K562 (cell line): ENCODE measurements at regions not wholly inside any gene's neighbourhood (a gene's known extent, or its start where the extent isn't known, plus 50 kb on each side); places are given as distances from the start of the nearest gene placed in this dataset.

Experiments used
- ATAC-seq: fragments of 200-7000 bp; cut with Tn5 transposase; 3 replicates; pipeline ENCODE4 v1.9.1; 2020; ENCODE audit warnings: moderate library complexity
- BruUV-seq: library from RNA; stranded (reverse); fragments of 400-500 nt; replicated peaks from 2 replicates; lab custom pipeline; 2021; lab: Mats Ljungman, UMichigan
- CTCF ChIA-PET: fragments of 300-600 bp; formaldehyde crosslinking; extraction: SDS; loops from one replicate; lab custom pipeline; 2021; ENCODE audit warnings: low intra/inter-chr PET ratio; lab: Yijun Ruan, JAX
- POLR2A ChIA-PET: fragments of 300-600, 350-650 bp; sonication (Branson Sonifier 250); formaldehyde crosslinking; extraction: SDS; loops from one replicate; lab custom pipeline; 2021; ENCODE audit warnings: antibody characterized with exemption, inconsistent platforms; lab: Yijun Ruan, JAX
- DNase-seq, 4 experiments: peaks; one replicate each; pipeline versions ENCODE4 v3.0.0 to v3.0.0-alpha.2; 2011 to 2018; ENCODE audit warnings: low spot score in 3 of 4, mixed read lengths in 3 of 4; ENCODE audit errors: extremely low read depth in 1 of 4
- FAIRE-seq: peaks from 2 replicates; lab custom pipeline; 2011; peaks lifted over from hg19 to GRCh38; lab: Jason Lieb, UNC
- H2AFZ ChIP-seq: 2 replicates; pipeline ENCODE4 v1.6.0; 2011; ENCODE audit warnings: low read depth, low read length, control low read depth, inconsistent platforms
- H3K27ac ChIP-seq: fragments of 200-600 bp; 3 replicates; pipeline ENCODE4 v1.8.0; 2011; ENCODE audit warnings: low read depth, mild to moderate bottlenecking, control low read depth, inconsistent platforms, low read length, moderate library complexity, mixed read lengths; ENCODE audit errors: extremely low read depth
- H3K27me3 ChIP-seq, 2 experiments: fragments of 300-600 bp in 1 of 2; 2 replicates in 1 of 2; 3 replicates in 1 of 2; pipeline versions ENCODE4 v1.6.0 to v1.8.0; 2011; ENCODE audit warnings: inconsistent platforms in 2 of 2, low read length in 2 of 2, mild to moderate bottlenecking in 1 of 2, mixed read lengths in 1 of 2, moderate library complexity in 1 of 2; ENCODE audit not compliant: control insufficient read depth in 2 of 2, insufficient read depth in 2 of 2
- H3K36me3 ChIP-seq: fragments of 300-600 bp; 3 replicates; pipeline ENCODE4 v1.8.0; 2011; ENCODE audit warnings: mild to moderate bottlenecking, low read length, inconsistent platforms; ENCODE audit not compliant: control insufficient read depth, insufficient read depth
- H3K4me1 ChIP-seq, 2 experiments: fragments of 200-600 bp in 1 of 2; replicated peaks in 1 of 2; 2 replicates in 1 of 2; 3 replicates in 1 of 2; pipeline versions ENCODE4 v1.5.1 to v1.8.0; 2011; ENCODE audit warnings: inconsistent platforms in 2 of 2, low read length in 2 of 2, mild to moderate bottlenecking in 1 of 2, mixed read lengths in 1 of 2, moderate library complexity in 1 of 2; ENCODE audit not compliant: control insufficient read depth in 2 of 2, insufficient read depth in 2 of 2
- H3K4me2 ChIP-seq: 2 replicates; pipeline ENCODE4 v1.6.1; 2011; ENCODE audit warnings: low read length, control low read depth, inconsistent platforms, mixed read lengths; ENCODE audit not compliant: insufficient read depth
- H3K4me3 ChIP-seq: fragments of 200-600 bp; sonication (generic), shearing (Covaris generic); 2 replicates; pipeline ENCODE4 v1.5.1; 2016; ENCODE audit warnings: control low read depth, inconsistent platforms
- H3K79me2 ChIP-seq: fragments of 200-600 bp; 3 replicates; pipeline ENCODE4 v1.8.0; 2011; ENCODE audit warnings: low read length, inconsistent platforms; ENCODE audit not compliant: control insufficient read depth, insufficient read depth
- H3K9ac ChIP-seq, 2 experiments: 2 replicates each; pipeline versions ENCODE4 v1.6.0 to v1.6.1; 2011; ENCODE audit warnings: low read depth in 2 of 2, low read length in 2 of 2, control low read depth in 1 of 2, inconsistent platforms in 1 of 2, mild to moderate bottlenecking in 1 of 2, mixed read lengths in 1 of 2; ENCODE audit not compliant: insufficient read depth in 1 of 2
- H3K9me1 ChIP-seq: one replicate; pipeline ENCODE4 v1.6.0; 2011; ENCODE audit warnings: inconsistent platforms, mild to moderate bottlenecking, low read length, moderate library complexity; ENCODE audit not compliant: control insufficient read depth, insufficient read depth
- H3K9me3 ChIP-seq: replicated peaks from 2 replicates; pipeline ENCODE4 v1.5.1; 2011; ENCODE audit warnings: low read depth, low read length, inconsistent platforms; ENCODE audit not compliant: control insufficient read depth, insufficient read depth
- H4K20me1 ChIP-seq: replicated peaks from 2 replicates; pipeline ENCODE4 v1.6.1; 2011; ENCODE audit warnings: low read length, inconsistent platforms, mixed read lengths; ENCODE audit not compliant: control insufficient read depth, insufficient read depth
- CBX5 ChIP-seq: IDR thresholded peaks from 2 replicates; pipeline ENCODE4 v1.6.1; 2014; ENCODE audit warnings: low read depth, borderline replicate concordance
- EP400 ChIP-seq: fragments of 450-650 bp; IDR thresholded peaks from 2 replicates; pipeline ENCODE4 v1.6.1; 2017; ENCODE audit warnings: antibody characterized with exemption, mild to moderate bottlenecking, moderate library complexity
- KLF16 ChIP-seq: IDR thresholded peaks from 2 replicates; pipeline ENCODE4 v1.6.1; 2016; ENCODE audit warnings: antibody characterized with exemption
- MECOM ChIP-seq: fragments of 250-450 bp; sonication (Bioruptor Pico); IDR thresholded peaks from 2 replicates; pipeline ENCODE4 v1.8.0; 2022; ENCODE audit warnings: inconsistent platforms
- NUFIP1 ChIP-seq: fragments of 450-650 bp; IDR thresholded peaks from 2 replicates; pipeline ENCODE4 v1.6.1; 2018; ENCODE audit not compliant: partially characterized antibody
- POLR2AphosphoS2 ChIP-seq: IDR thresholded peaks from 2 replicates; pipeline ENCODE4 v1.6.1; 2012; ENCODE audit warnings: low read length, improper control_type of control experiment
- RFX1 ChIP-seq: fragments of 450-650 bp; IDR thresholded peaks from 2 replicates; pipeline ENCODE4 v1.6.1; 2016; ENCODE audit warnings: mild to moderate bottlenecking, moderate library complexity
- SMAD4 ChIP-seq: fragments of 250-450 bp; sonication (Bioruptor Pico); conservative IDR thresholded peaks from 2 replicates; pipeline ENCODE4 v1.8.0; 2021; ENCODE audit warnings: inconsistent platforms, mild to moderate bottlenecking, moderate library complexity
- STAG1 ChIP-seq: sonication (generic); formaldehyde crosslinking; IDR thresholded peaks from 2 replicates; pipeline ENCODE4 v1.5.0; 2020; ENCODE audit warnings: missing genetic modification reagents, borderline replicate concordance
- TCF7 ChIP-seq: sonication (generic); IDR thresholded peaks from 2 replicates; pipeline ENCODE4 v1.6.1; 2016; ENCODE audit warnings: antibody characterized with exemption, borderline replicate concordance
- ZNF253 ChIP-seq: fragments of 250-450 bp; sonication (Bioruptor Pico); conservative IDR thresholded peaks from 2 replicates; pipeline ENCODE4 v1.6.1; 2021; ENCODE audit warnings: mild to moderate bottlenecking
- ZNF41 ChIP-seq: fragments of 250-450 bp; sonication (Bioruptor Pico); conservative IDR thresholded peaks from 2 replicates; pipeline ENCODE4 v1.4.0; 2020; ENCODE audit warnings: mild to moderate bottlenecking
- ZNF79 ChIP-seq: fragments of 250-450 bp; sonication (Bioruptor Pico); IDR thresholded peaks from 2 replicates; pipeline ENCODE4 v1.4.0; 2020; ENCODE audit warnings: low read depth, mild to moderate bottlenecking, moderate library complexity
- in situ Hi-C: fragments of 300-500 bp; cut with MboI; formaldehyde crosslinking; loops from 4 replicates; pipeline ENCODE4 v1.15.0; 2018; ENCODE audit warnings: inconsistent platforms, mixed read lengths
- intact Hi-C: fragments of 100-400 bp; cut with micrococcal nuclease; formaldehyde crosslinking; loops from 2 replicates; pipeline ENCODE4 v1.14.2; 2022
- TF ChIP-seq, protein P1 (sequence below): IDR thresholded peaks from 2 replicates; pipeline ENCODE4 v1.6.1; 2012; ENCODE audit warnings: low read depth, low read length, improper control_type of control experiment, borderline replicate concordance
- TF ChIP-seq, protein P2 (sequence below): sonication (generic); formaldehyde crosslinking; IDR thresholded peaks from 2 replicates; pipeline ENCODE4 v1.8.1; 2022; ENCODE audit warnings: missing genetic modification reagents

DNA sequence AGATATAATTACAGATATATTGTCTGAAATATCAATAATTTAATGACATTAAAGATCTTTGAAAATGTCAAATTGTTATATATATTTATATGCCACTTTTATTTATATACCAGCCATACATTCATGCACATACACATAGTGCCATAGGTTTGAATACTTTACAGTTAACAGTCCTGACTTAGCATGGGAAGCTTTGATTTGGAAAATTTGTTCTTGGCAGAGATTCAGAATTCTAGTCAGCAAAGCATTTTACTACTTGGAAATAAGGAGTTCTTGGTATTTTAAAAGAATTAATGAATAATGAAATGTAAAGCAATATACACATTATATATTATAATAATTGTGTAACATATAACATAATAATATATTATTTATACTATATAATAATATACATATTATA, 277.0 kb upstream of the PCDH20 start:
- intact Hi-C loops = no loop called here
- Histone ChIP-seq H3K9ac (no peak overlapping the region), H2AFZ (no peak overlapping the region), H3K27me3 (no peaks in the 10 kb centered on the region), H3K36me3 (no peaks in the 10 kb centered on the region), H3K79me2 (no peaks in the 10 kb centered on the region), H3K9me3 (no peaks in the 10 kb centered on the region), H3K4me1 (no peaks in the 10 kb centered on the region), H3K9me1 (no peaks in the 10 kb centered on the region), H4K20me1 (no peaks in the 10 kb centered on the region), H3K4me2 (no peak overlapping the region), H3K4me3 (no peak overlapping the region), H3K27ac (no peak overlapping the region)
- CTCF ChIA-PET = no interaction called here
- ATAC-seq = no peak
- FAIRE-seq = no peak
- in situ Hi-C loops = no loop called here
- BruUV-seq = no TSS peak
- no peak for DNase-seq
- POLR2A ChIA-PET = no interaction called here
- TF ChIP-seq ZNF79 (no peak), KLF16 (no peak), EP400 (no peak), ZNF253 (CRISPR knock-in tag) (no peak), MECOM (CRISPR knock-in tag) (no peak), ZNF41 (CRISPR knock-in tag) (no peak), NUFIP1 (no peak), CBX5 (no peak), TCF7 (no peak), POLR2AphosphoS2 (no peak), RFX1 (no peak), STAG1 (CRISPR knock-in tag) (no peak), SMAD4 (CRISPR knock-in tag) (no peak)
- TF ChIP-seq, protein P1, sequence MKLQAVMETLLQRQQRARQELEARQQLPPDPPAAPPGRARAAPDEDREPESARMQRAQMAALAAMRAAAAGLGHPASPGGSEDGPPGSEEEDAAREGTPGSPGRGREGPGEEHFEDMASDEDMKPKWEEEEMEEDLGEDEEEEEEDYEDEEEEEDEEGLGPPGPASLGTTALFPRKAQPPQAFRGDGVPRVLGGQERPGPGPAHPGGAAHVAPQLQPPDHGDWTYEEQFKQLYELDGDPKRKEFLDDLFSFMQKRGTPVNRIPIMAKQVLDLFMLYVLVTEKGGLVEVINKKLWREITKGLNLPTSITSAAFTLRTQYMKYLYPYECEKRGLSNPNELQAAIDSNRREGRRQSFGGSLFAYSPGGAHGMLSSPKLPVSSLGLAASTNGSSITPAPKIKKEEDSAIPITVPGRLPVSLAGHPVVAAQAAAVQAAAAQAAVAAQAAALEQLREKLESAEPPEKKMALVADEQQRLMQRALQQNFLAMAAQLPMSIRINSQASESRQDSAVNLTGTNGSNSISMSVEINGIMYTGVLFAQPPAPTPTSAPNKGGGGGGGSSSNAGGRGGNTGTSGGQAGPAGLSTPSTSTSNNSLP = no peak
- TF ChIP-seq, protein P2, sequence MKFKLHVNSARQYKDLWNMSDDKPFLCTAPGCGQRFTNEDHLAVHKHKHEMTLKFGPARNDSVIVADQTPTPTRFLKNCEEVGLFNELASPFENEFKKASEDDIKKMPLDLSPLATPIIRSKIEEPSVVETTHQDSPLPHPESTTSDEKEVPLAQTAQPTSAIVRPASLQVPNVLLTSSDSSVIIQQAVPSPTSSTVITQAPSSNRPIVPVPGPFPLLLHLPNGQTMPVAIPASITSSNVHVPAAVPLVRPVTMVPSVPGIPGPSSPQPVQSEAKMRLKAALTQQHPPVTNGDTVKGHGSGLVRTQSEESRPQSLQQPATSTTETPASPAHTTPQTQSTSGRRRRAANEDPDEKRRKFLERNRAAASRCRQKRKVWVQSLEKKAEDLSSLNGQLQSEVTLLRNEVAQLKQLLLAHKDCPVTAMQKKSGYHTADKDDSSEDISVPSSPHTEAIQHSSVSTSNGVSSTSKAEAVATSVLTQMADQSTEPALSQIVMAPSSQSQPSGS (CRISPR knock-in tag) = no peak
